ENCODE measurements at regions not wholly inside any gene's neighbourhood (a gene's known extent, or its start where the extent isn't known, plus 50 kb on each side); places are given as distances from the start of the nearest gene placed in this dataset.
"Not testable (repeated sequence)": the region's sequence is repeated elsewhere in the genome, so short reads cannot be mapped to it uniquely, and the experiment has no call there.

DNA sequence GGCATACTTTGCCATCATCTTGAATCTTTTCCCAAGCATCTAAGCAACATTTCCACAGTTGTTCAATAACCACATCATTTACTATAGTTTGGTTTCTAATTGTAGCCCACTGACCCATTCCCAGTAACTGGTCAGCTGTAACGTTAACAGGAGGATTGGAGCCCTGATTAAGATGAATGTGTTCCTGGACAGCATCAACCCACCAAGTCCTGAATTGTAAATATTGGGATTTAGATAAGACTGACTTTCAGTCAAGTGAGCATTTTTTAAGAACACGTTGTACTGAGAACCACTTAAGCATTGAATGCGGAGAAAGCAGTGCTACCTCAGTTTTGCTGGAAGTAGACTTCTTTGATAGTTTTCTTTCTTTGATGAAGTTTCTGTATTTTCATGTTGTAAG lies 53.3 kb upstream of the ARL4D start:
- not testable (repeated sequence) for DNase-seq (ENCODE audit: low read depth)

DNA sequence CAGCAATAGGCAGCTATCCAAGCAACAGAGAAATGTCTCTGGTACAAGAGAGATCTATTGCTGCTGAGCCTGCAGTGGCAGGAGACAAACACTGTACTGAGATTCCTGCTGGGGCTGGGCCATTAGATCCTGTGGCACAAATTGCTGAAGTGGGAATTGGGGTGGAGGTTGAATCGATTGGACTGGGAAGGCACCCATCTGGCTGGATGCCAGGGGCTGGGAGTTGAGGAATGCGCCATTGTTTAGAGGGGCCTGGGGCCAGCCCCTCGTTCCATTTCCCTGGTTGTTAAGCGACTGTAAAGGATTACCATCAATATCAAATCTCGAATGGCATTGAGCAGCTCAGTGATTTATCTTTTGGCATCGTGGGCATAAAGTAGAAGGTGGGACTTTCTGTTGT lies 54.1 kb upstream of the ARL4D start:
- DNase-seq (ENCODE audit: low read depth): no peak

DNA sequence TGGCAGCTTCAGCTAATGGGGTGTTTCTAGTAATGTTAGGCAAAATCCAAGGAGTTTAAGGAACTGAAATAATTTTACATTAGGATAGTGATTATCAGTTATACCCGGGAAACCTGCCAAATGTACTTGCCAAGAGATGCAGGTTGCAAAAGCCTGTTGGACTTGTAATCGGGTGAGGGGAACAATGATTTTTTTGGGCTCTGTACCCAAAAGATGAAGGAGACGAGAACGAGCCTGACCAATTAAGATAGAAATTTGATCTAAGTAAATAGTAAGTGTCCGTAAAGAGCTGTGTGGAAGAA lies 56.3 kb upstream of the ARL4D start:
- no peak for DNase-seq (ENCODE audit: low read depth)

DNA sequence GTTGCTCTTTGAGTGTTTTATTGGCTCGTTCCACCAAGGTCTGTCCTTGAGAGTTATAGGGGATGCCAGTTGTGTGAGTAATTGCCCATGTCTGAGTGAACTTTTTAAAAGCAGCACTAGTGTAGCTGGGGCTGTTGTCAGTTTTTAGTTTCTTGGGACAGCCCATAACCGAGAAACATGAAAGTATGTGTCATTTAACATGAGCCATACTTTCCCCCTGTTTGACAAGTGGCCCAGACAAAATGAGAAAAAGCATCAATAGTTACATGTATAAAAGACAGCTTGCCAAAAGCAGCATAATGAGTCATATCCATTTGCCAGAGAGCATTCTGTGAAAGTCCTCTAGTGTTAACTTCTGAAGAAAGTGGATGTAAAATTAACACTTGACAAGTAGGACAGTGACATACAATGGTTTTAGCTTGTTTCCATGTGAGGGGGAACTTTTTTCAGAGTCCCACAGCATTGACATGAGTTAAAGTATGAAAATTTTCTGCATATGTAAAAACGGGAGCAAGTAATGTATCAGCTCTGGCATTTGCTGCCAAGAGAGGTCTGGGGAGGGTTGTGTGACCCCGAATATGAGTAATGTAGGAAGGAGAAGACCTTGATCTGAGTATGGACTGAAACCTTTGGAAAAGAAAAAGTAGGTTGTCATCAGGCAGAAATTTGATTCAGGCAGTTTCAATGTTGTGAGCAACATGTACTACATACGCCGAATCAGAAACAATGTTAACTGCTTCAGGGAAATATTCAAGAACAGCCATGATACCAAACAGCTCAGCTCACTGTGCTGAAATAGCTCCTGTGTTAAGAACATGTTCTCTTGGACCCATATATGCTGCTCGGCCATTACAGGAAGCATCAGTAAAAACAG lies 56.8 kb upstream of the ARL4D start:
- DNase-seq (ENCODE audit: low read depth): no peak

DNA sequence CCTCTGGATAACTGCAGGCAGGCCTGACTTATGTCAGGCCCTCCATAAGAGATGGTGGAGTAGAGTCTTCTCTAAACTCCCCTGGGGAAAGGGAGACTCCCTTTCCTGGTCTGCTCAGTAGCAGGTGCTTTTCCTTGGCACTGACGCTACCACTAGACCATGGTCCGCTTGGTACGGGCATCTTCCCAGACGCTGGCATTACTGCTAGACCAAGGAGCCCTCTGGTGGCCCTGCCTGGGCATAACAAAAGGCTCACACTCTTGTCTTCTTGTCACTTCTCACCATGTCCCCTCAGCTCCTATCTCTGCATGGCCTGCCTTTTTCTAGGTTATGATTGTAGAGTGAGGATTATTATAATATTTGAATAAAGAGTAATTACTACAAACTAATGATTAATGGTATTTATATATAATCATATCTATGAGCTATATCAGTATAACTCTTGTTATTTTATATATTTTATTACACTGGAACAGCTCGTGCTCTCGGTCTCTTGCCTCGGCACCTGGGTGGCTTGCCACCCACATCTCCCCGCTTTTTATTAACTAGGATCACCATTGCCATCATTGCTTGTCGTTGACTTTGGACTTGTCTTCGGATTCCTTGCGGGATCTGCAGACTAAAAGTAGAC lies 59.8 kb upstream of the ARL4D start:
- DNase-seq (ENCODE audit: low read depth): peak; percentile 53

DNA sequence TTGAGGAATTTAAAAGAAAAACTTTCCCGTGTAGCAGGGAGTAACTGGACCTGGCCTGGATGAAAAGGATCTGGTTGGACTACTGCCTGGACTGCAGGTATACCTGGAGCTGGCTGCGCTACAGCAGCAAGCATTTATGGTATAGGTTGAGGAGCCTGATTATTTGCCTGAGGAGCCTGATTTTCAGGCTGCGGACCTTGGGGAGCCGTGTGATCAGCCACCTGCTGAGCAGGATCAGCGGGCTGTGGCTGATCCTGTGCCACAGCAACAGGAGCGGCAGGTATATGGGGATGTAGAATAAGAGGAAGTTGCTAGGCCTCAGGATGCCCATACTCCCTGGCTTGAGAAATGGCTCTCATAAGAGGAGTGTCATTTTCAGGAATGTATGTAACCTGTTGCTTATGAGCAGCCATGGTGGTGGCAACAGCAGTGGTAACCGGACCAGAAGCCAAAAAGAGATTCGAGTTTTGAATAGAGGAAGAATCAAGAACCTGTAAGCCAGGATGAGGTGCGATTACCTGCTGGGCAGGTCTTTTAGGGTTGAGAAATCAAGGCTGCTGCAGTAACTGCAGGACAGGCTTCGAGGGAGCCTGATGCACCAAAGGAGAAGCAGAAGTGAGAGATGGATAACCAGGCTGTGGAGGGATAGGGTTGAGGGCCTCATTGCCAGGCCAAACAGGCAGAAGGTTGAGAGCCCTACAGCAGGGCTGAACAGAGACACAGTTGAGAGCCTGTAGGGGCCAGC lies 60.9 kb upstream of the ARL4D start:
- no peak for DNase-seq (ENCODE audit: low read depth)

DNA sequence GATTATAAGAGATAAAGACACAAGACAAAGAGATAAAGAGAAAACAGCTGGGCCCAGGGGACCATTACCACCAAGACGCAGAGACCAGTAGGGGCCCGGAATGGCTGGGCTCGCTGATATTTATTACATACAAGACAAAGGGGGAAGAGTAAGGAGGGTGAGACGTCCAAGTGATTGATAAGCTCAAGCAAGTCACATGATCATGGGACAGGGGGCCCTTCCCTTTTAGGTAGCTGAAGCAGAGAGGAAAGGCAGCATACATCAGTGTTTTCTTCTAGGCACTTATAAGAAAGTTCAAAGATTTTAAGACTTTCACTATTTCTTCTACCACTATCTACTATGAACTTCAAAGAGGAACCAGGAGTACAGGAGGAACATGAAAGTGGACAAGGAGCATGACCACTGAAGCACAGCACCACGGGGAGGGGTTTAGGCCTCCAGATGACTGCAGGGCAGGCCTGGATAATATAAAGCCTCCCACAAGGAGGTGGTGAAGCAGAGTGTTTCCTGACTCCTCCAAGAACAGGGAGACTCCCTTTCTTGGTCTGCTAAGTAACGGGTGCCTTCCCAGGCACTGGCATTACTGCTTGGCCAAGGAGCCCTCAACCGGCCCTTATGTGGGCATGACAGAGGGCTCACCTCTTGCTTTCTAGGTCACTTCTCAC lies 63.9 kb upstream of the ARL4D start:
- DNase-seq (ENCODE audit: low read depth): no peak

DNA sequence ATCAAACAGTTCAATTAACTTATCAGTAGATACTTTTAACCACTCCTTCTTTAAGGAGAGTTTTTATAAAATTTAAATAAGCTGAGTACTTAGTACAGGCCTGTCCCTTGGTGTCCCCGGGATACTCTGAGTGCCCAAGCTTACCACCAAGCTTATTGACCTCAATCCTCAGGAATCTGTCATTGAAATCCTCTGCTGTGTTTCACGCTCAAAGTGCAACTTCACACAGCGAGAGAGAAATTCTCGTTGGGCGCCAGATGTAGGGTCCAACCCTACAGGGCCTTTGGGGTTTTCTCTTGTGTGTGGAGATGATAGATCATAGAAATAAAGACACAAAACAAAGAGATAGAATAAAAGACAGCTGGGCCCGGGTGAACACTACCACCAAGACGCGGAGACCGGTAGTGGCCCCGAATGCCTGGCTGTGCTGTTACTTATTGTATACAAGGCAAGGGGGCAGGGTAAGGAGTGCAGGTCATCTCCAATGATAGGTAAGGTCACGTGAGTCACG lies 65.3 kb upstream of the ARL4D start:
- no peak for DNase-seq (ENCODE audit: low read depth)

DNA sequence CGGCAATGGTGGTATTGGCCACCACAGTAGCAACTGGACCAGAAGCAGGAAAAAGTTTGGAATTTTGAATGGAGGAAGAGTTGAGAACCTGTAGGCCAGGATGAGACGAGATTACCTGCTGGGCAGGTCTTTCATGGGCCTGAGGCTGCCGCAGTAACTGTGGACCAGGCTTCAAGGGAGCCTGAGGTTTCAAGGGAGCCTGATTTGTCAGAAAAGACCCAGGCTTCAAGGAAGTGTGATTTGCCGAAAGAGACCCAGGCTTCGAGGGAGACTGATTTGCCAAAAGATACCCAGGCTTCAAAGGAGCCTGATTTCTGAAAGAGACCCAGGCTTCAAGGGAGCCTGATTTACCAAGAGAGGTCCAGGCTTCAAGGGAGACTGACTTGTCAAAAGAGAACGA lies 66.6 kb upstream of the ARL4D start:
- no peak for DNase-seq (ENCODE audit: low read depth)

DNA sequence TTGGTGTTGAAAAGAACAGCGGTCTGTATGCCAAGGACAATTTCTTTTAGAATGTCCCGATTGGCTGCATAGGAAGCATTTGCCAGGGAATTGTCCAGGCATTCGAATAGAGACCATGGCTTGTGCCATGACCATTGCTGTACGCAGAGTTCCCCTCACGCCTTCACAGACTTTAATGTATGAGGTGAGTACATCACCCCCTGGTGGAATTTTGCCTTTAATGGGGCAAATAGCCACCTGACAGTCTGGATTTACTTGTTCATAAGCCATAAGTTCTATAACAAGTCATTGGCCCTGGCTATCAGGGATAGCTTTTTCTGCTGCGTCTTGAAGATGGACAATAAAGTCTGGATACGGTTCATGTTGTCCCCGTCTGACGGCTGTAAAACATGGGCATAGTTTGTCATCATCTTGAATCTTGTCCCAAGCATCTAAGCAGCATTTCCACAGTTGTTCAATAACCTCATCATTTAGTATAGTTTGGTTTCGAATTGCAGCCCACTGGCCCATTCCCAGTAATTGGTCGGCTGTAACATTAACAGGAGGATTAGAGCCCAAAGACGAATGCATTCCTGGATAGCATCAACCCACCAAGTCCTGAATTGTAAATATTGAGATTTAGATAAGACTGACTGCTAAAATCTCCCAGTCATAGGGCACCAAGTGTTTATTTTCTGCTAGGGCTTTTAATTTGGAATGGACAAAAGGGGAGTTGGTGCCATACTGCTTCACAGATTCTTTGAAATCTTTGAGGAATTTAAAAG lies 67.7 kb upstream of the ARL4D start:
- no peak for DNase-seq (ENCODE audit: low read depth)

DNA sequence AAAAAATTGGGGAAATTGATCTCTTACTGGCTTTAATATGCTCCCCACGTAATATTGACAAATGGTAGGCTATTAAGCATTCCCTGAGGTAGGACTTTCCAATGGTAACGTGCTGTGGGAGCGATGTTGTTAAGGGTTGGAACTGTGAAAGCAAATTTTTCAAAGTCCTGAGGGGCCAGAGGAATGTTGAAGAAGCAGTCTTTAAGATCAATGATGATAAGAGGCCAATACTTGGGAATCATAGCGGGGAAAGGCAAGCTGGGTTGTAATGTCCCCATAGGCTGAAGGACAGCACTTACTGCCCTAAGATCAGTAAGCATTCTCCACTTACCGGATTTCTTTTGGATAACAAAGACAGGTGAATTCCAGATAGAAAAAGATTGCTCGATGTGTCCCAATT lies 69.6 kb upstream of the ARL4D start:
- DNase-seq (ENCODE audit: low read depth): no peak

DNA sequence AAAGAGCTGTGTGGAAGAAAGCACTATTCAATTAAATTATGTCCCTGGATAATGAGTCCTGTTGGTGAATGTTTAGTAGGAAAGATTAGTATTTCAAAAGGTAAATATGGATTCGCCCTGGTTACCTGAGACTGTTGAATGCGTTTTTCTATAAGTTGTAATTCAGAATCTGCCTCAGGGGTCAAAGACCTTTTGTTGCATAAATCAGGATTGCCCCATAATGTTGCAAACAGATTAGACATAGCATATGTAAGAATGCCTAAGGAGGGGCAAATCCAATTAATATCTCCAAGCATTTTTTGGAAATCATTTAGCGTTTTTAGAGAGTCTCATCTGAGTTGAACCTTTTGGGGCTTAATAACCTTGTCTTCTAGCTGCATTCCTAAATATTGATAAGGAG lies 70.1 kb upstream of the ARL4D start:
- DNase-seq (ENCODE audit: low read depth): no peak

DNA sequence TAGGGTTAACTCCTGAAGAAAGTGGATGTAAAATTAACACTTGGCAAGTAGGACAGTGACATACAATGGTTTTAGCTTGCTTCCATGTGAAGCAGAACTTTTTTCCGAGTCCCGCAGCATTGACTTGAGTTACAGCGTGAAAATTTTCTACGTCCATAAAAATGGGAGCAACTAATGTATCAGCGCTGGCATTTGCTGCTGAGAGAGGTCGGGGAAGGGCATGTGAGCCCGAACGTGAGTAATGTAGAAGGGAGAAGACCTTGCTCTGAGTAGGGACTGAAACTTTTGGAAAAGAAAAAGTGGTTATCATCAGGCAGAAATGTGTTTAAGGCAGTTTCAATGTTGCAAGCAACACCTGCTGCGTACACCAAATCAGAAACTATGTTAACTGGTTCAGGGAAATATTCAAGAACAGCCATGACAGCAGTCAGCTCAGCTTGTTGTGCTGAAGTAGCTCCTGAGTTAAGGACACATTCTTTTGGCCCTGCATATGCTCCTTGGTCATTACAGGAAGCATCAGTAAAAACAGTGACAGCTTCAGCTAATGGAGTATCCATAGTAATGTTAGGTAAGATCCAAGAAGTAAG lies 70.9 kb upstream of the ARL4D start:
- DNase-seq (ENCODE audit: low read depth): no peak

DNA sequence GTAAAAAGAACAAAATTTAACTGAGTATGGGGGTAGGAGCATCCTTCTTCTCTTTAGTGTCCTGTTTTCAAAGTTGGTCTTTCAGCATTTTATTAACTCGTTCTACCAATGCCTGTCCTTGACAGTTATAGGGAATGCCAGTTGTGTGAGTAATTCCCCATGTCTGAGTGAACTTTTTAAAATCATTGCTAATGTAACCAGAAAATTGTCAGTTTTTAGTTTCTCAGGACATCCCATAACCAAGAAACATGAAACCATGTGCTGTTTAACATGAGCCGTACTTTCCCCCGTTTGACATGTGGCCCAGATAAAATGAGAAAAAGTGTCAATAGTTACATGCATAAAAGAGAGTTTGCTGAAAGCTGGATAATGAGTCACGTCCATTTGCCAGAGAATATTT lies 71.4 kb upstream of the ARL4D start:
- DNase-seq (ENCODE audit: low read depth): no peak

DNA sequence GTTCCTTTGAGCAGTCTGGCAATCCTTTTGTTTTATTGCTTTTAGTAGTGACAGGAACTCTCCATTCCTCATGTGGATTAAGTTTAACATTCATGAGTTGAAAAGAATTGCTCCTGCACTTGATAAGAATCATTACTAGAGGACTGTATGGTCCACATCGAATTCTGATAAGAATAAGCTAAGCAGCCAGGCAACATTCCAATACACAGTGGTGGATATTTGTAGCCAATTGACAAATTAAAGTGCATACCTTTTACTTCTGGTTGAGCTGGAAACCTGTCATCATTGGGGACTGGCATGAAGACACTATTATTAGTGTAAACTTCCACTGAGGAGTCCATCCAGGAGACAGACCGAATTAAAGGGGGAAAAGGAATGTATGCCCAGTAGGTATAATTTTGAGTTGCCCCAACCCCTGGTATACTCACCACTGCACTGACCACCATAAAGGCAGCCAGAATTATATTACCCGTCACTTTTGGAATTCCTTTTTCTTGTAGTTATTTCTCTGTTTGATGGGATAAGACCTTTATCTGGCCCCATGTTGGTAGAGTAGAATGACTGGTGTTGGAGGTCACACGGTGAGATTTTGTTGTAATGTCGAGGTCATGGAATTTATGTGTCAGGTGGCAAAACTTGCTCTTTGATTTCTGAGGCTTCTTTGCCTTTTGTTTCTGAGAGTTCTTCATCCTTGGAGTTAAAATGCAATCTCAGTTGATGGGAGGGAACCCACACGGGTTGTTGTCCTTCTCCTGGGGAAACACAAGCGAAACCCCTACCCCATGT lies 72.1 kb upstream of the ARL4D start:
- DNase-seq (ENCODE audit: low read depth): no peak

DNA sequence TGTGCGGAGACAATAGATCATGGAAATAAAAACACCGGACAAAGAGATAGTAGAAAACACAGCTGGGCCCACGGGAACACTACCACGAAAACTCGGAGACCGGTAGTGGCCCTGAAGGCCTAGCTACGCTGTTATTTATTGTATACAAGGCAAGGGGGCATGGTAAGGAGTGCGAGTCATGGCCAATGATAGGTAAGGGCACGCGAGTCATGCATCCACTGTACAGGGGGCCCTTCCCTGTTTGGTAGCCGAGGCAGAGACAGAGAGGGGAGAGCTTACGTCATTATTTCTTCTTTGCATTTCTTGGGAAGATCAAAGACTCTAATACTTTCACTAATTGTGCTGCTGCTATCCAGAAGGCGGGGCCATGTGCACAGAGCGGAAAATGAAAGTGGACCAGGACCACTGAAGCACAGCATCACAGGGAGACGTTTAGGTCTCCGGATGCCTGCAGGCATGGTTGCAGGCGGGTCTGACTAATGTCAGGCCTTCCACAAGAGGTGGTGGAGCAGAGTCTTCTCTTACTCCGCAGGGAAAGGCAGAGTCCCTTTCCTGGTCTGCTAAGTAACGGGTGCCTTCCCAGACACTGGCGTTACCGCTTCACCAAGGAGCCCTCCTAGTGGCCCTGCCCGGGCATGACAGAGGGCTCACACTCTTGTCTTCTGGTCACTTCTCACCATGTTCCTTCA lies 74.4 kb upstream of the ARL4D start:
- DNase-seq (ENCODE audit: low read depth): no peak

DNA sequence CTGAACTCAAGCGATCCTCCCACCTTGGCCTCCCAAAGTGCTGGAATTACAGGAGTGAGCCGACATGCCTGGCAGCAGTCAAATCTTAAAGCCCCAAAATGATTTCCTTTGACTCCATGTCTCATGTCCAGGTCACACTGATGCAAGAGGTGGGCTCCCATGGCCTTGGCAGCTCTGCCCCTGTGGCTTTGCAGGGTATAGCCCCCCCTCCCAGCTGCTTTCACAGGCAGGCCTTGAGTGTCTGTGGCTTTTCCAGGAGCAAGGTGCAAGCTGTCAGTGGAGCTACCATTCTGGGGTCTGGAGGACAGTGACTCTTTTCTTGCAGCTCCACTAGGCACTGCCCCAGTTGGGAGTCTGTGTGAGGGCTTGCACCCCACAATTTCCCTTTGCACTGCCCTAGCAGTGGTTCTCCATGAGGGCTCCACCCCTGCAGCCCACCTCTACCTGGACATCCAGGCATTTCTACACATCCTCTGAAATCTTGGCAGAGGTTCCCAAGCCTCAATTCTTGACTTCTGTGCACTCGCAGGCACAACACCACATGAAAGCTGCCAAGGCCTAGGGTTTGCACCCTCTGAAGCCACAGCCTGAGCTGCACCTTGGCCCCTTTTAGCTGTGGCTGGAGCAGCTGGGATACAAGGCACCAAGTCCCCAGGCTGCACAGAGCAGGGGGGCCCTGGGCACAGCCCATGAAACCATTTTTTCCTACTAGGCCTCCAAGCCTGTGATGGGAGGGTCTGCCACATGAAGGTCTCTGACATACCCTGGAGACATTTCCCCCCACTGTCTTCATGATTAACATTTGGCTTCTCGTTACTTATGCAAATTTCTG lies 79.3 kb upstream of the ARL4D start:
- DNase-seq (ENCODE audit: low read depth): no peak

DNA sequence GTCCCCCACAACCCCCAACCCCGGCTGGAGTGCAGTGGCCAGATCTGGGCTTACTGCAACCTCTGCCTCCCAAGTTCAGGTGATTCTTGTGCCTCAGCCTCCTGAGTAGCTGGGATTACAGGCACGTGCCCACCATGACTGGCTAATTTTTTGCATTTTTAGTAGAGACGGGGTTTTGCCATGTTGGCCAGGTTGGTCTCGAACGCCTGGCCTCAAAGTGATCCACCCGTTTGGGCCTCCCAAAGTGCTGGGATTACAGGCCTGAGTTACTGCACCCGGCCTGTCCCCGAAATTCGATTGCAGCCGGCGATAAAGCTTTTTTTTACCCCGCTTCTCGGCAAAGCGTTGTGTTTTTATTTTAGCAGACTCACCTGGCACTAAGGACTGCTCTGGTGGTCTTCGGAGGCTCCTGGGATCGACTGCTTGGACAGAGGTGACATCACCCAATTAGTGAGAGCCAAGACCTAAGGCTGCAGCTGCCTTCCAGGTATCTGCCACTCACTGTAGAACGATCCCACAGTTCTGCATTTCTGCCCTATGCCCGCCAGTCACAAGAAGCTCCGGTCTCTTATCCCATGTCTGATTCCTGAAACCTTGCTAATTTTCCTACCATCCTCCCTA lies 82.2 kb upstream of the ARL4D start:
- no peak for DNase-seq (ENCODE audit: low read depth)
